ENCODE measurements at regions not wholly inside any gene's neighbourhood (a gene's known extent, or its start where the extent isn't known, plus 50 kb on each side); places are given as distances from the start of the nearest gene placed in this dataset.

DNA sequence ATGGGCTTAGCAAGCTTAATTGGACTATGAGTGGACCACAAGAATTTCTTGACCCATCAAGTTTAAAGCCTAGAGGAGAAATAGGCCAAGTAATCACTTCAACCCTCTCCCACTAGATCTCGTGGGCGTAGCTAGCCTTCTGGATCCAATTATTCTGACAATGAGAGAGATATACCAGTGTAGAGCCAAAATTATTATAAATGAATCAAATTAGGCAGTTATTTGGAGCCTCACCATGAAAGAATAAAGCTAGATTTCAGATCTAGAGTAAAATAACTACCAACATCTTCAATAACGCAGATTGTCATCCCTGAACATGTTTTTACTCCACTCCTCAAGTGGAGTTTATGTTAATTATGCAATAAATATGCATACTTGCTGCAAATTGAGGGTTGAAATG lies 143.9 kb upstream of the CDH20 start:
- DNase-seq, result no peak

- DNase-seq, result no peak
Observed at GRCh38 chr18:61194726-61195125, 138.5 kb upstream of the CDH20 start.

GRCh38 chr18:61196750-61197149 lies 136.5 kb upstream of the CDH20 start:
- no peak for DNase-seq

DNA sequence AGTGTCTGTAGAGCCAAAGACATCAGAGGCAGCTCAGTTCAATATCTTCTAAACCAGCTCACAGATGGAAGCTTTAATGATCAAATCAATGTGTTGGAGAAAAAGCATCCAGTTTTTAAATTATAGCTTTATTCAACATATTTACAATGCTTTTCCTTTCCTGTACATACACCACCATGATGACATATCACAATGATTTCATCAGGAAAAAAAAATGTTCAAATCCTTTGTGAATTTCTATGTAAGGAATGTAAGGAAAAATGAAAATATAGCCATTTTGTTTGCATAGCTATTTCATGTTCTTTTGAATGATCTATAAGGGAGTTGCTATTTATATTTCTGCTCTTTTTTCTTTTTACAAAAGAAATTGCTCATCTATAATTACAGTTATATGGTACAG lies 134.7 kb upstream of the CDH20 start:
- no peak for DNase-seq

GRCh38 chr18:61199171-61199848 lies 133.9 kb upstream of the CDH20 start:
- DNase-seq, result no peak

DNA sequence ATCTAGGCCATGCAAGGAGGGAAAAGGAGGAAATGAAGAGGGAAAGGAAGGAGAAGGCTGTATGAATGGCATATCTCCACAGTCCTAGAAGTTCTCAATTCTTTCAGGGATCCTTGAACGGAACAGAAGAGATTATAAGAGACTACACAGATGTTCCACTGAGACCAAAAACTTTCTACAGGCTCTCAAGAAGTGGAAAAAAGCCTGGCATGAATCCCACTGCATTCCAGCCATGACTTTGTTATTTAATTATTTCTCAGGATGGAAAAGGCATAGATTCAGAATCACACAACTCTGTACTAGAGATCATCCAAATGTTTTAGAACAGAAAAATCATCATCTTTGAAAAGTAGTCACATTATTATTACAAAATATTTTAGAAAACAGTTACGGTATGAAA lies 131.7 kb upstream of the CDH20 start:
- no peak for DNase-seq

GRCh38 chr18:61203151-61203550 lies 130.1 kb upstream of the CDH20 start:
- DNase-seq, result no peak

- no peak for DNase-seq
Observed at GRCh38 chr18:61209801-61210200, 123.4 kb upstream of the CDH20 start.

DNA sequence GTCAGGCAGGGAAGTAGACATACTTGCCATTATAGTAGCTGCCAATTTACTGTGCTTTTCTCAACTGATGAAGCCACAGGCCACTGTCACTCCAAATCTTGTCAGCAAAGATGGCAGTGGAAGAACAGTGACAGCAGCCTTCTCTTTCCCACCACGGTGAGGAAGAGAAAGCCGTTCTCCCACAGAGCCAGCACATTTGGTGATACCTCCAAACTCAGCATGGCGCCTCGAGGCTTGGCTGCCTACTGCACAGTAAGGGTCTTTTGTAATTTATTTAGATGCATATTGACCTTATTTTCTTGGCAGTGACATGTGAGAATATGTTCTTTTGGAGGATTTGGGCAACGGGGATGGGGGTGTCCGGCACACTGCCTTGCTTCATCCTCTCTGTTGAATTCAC lies 117.2 kb upstream of the CDH20 start:
- no peak for DNase-seq

DNA sequence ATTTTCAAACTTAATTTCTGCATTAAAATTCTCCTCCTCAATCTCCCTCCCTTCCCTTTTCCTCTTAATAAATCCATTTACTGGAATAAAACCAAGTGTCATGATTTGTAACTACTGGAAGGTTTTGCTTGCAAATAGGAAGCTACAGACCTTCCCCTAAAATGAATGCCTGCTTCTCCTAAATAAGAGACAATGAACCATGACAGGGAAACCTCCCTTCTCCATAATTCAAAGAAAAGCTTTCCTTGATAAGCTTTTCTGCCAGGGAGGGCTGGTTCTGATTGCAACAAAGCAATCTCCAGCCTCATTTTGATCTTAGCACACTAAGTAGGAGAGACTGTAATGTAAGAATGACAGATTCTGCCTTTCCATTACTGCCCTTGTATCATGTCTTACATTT lies 111.0 kb upstream of the CDH20 start:
- no peak for DNase-seq

DNA sequence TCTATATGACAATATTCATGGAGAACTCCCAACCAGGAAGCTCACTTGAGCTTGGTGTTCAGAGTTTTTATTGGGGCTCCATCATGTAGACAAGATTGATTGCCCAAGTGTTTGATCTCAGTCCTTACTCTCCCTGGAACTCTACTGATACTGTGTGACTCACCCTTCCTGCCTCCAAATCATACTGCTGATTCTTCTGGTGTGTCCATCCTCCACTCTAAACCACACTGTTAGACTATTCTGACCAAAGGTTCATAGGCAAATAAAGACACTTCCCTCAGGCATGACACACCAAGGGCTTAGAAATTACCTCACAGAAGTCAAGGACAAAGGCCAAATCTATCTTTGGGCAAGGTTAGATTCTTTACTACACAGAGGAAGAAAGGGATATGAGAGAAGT lies 107.9 kb upstream of the CDH20 start:
- DNase-seq, result no peak

- DNase-seq, result no peak
Observed at GRCh38 chr18:61236356-61237057, 96.7 kb upstream of the CDH20 start.

DNA sequence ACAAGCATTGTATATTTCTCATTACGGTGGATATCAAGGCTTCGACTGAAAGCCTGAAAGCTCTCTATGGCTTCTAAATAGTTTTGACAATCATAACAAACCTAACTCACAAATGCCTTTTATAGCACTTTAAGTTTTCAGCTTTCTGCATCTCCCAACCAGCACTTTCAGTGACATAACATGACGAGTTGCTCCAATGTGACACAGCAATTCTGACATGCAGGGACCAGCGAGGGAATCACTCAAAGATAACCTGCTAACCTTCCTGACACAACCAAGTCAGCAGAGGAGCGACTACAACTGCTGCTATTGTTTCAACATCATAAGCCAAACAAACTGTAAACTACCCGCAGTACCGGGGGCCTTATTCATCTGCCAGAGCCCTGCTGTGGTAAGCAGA lies 95.7 kb upstream of the CDH20 start:
- no peak for DNase-seq

GRCh38 chr18:61239051-61239450 lies 94.2 kb upstream of the CDH20 start:
- DNase-seq, result no peak

DNA sequence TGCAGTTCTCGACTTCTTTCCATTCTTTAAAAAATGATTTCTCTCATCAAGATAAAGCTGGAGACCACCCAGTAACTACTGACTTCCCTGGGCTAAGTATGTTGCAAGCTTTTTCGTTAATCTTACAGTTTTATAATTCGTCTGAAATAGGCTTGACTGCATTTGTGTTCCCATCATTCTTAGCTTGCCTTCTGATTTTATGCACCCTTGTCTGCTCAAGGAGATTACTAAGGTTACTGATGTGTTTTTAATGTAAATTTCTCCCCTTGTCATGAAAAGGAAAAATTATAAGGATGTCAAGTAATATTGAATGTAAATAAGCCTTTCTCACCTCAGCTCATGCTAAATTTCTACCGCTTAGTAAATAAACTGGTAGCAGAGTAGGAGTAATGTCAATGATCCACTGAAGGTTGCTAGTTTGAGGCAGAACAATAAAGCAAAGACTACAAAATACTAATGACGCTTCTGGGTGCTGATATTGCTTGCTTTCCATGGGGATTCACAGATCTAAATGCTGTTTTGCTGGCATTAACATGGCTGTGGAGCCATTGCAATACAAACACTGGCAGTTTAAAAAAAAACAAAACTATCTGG lies 91.9 kb upstream of the CDH20 start:
- no peak for DNase-seq

GRCh38 chr18:61244632-61245031 lies 88.6 kb upstream of the CDH20 start:
- no peak for DNase-seq

GRCh38 chr18:61245276-61245675 lies 88.0 kb upstream of the CDH20 start:
- no peak for DNase-seq

DNA sequence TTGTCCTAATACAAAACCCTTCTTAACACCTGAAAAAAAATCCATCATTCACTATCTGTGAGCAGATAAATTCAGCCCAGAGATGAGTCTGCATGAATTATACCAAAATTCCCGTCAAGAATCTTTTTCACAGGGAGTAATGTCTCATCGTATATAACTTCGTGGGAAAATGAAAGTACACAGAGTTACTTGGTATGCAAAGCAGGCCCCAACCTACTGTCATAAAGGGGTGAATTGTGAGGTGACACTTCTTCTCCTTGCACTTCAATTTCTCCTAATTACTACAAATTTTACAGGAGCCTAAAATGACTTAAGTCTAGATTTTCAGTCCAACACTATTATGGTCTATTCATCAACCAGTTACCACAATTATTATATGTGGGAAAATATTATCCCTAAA lies 84.6 kb upstream of the CDH20 start:
- DNase-seq, result no peak

DNA sequence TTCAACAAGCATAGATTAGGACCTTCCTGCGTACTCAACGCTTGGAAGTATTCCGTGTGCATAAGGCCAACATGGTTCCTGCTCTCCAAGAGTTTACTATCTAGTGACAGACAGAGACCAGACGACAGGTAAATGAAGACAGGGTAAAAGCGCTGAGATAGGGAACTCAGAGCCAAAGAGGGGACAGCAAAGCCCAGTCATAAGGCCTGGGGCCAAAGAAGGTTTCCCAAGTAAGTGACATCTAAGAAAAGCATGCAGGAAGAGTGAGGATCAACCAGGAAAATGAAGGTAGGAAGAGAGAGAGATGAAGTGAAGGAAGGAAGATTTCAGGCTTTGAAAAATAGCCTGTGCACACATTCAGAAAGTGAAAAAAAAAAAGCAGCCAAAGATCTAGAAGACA lies 76.9 kb upstream of the CDH20 start:
- DNase-seq, result no peak

DNA sequence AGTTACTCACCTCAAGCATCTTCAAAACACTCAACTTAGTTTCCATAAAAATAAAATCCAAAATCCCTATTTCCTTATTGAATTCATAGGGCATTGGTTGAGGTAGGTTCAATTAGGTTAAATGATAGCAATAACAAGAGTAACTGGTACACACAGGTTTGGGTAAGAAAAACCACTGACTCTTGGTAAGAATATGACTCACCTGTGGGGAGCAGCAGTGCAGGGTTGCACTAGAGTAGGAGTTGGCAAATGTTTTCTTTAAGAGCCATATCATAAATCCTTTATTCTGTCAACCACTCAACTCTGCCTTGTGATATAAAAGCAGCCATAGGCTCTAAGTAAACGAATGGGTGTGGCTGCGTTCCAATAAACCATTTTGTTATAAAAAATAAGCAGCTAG lies 71.4 kb upstream of the CDH20 start:
- peak; percentile 0 for DNase-seq

- no peak for DNase-seq
Observed at GRCh38 chr18:61272793-61273192, 60.4 kb upstream of the CDH20 start.

DNA sequence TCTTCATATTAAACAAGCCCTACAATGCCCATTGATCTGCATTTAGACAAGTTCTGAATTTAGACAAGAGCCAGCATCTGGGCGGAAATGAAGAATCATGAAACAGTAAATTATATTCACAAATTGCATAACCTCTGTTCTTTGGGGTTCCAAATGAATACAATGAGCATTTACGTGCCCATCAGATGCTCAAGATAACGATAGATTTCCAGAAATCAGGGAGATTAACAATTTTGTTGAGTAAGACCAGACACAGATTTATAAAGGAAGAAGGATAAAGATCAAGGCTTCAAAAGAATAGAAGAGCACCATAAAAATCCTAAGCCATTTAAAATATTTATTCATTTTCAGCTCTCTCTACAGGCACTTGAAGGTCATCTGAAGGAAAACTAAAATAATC lies 59.7 kb upstream of the CDH20 start:
- no peak for DNase-seq

GRCh38 chr18:61274416-61274960 lies 58.7 kb upstream of the CDH20 start:
- DNase-seq, result no peak

DNA sequence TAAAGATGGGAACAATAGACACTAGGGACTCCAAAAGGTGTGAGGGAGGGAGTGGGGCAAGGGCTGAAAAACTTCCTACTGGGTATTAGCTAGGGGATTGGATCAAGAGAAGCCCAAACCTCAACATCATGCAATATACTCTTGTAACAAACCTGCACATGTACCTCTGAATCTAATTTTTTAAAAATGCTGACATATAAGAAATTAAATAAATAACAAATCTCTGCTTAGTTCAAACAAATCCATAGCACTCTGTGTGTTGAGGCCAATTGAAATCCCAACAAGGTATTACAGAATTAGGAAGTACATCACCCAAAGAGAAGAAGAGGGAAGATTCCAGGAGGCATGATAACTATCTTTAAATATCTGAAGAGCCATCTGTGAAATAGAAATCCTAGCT lies 55.4 kb upstream of the CDH20 start:
- DNase-seq, result no peak

All from activated CD4-positive, alpha-beta T cell treated with anti-CD3 and anti-CD28 coated beads, Interleukin-2, amount 50 U/mL, for 16 hours (primary cell).